Stimulated activated naive B cell treated with anti-CD40 and anti-IgM and Interleukin-4, amounts not matched to agents 10 μg/mL and 1 μg/mL and 100 μg/mL, for 72 hours (primary cell): ENCODE measurements at regions not wholly inside any gene's neighbourhood (a gene's known extent, or its start where the extent isn't known, plus 50 kb on each side); places are given as distances from the start of the nearest gene placed in this dataset.

Experiments used
- ATAC-seq, 2 donors: fragments of 150-1000 bp; cut with Tn5 transposase; replicated peaks; 2 replicates each; pipeline ENCODE4 v1.10.0; 2021; ENCODE audit warnings: moderate library complexity in 1 of 2
- DNase-seq: peaks from one replicate; pipeline ENCODE4 v3.0.0; 2021
- H3K27ac Mint-ChIP-seq: one replicate; pipeline ENCODE4 v1.8.0; 2022; ENCODE audit warnings: mild to moderate bottlenecking, mixed read lengths
- H3K27me3 Mint-ChIP-seq, 2 donors: one replicate each; pipeline ENCODE4 v1.8.0; 2022; ENCODE audit warnings: mixed read lengths in 2 of 2
- H3K36me3 Mint-ChIP-seq, 2 donors: one replicate each; pipeline ENCODE4 v1.8.0; 2022; ENCODE audit warnings: mixed read lengths in 2 of 2, mild to moderate bottlenecking in 1 of 2
- H3K4me1 Mint-ChIP-seq, 2 donors: one replicate each; pipeline ENCODE4 v1.8.0; 2022; ENCODE audit warnings: mixed read lengths in 2 of 2, mild to moderate bottlenecking in 1 of 2
- H3K4me3 Mint-ChIP-seq, 2 donors: one replicate each; pipeline ENCODE4 v1.8.0; 2022; ENCODE audit warnings: mild to moderate bottlenecking in 2 of 2, mixed read lengths in 2 of 2, moderate library complexity in 1 of 2
- H3K9me3 Mint-ChIP-seq, 2 donors: one replicate each; pipeline ENCODE4 v1.8.0; 2022; ENCODE audit warnings: mixed read lengths in 2 of 2, mild to moderate bottlenecking in 1 of 2

- H3K4me3 Mint-ChIP-seq, result no peak overlapping the region
- no peak for DNase-seq
- no peaks in the 10 kb centered on the region for H3K36me3 Mint-ChIP-seq
Measured at GRCh38 chr3:117454254-117454653, 744.7 kb downstream of the TUSC7 start.

GRCh38 chr3:117454908-117455307 lies 745.3 kb downstream of the TUSC7 start:
- H3K4me1 Mint-ChIP-seq, result no peaks in the 10 kb centered on the region
- H3K27ac Mint-ChIP-seq, result no peak overlapping the region
- no peak overlapping the region for H3K4me3 Mint-ChIP-seq
- H3K9me3 Mint-ChIP-seq, result no peaks in the 10 kb centered on the region
- DNase-seq, result no peak
- ATAC-seq, result no peak
- H3K36me3 Mint-ChIP-seq, result no peaks in the 10 kb centered on the region
- H3K27me3 Mint-ChIP-seq, result no peaks in the 10 kb centered on the region

More at GRCh38 chr3:117454254-117454653, 744.7 kb downstream of the TUSC7 start:
- Mint-ChIP-seq H3K27ac (no peak overlapping the region), H3K27me3 (no peaks in the 10 kb centered on the region), H3K4me1 (no peaks in the 10 kb centered on the region), H3K9me3 (no peaks in the 10 kb centered on the region)
- ATAC-seq, result no peak

GRCh38 chr3:117455782-117456181 lies 746.2 kb downstream of the TUSC7 start:
- Mint-ChIP-seq H3K27me3 (no peaks in the 10 kb centered on the region), H3K36me3 (no peaks in the 10 kb centered on the region), H3K27ac (no peak overlapping the region), H3K4me1 (no peaks in the 10 kb centered on the region), H3K4me3 (no peak overlapping the region), H3K9me3 (no peaks in the 10 kb centered on the region)
- ATAC-seq, result no peak
- DNase-seq, result no peak

- Mint-ChIP-seq H3K27me3 (peaks cover 0 to 5% of the 10 kb centered on the region in 2 donors), H3K36me3 (no peaks in the 10 kb centered on the region), H3K4me1 (no peaks in the 10 kb centered on the region), H3K4me3 (no peak overlapping the region), H3K27ac (no peak overlapping the region), H3K9me3 (peaks cover 0 to 3% of the 10 kb centered on the region in 2 donors)
- DNase-seq, result no peak
- no peak for ATAC-seq
Measured at GRCh38 chr3:117463276-117464115, 753.9 kb downstream of the TUSC7 start.

GRCh38 chr3:117471831-117472230 lies 762.3 kb downstream of the TUSC7 start:
- H3K9me3 Mint-ChIP-seq, result no peaks in the 10 kb centered on the region
- ATAC-seq (no peak), DNase-seq (no peak)
- no peaks in the 10 kb centered on the region for H3K36me3 Mint-ChIP-seq
- H3K27me3 Mint-ChIP-seq, result no peaks in the 10 kb centered on the region
- H3K4me1 Mint-ChIP-seq, result no peaks in the 10 kb centered on the region
- no peak overlapping the region for H3K27ac Mint-ChIP-seq
- no peak overlapping the region for H3K4me3 Mint-ChIP-seq

- H3K4me3 Mint-ChIP-seq, result no peak overlapping the region
- ATAC-seq, result no peak
- H3K9me3 Mint-ChIP-seq, result no peaks in the 10 kb centered on the region
- H3K36me3 Mint-ChIP-seq, result no peaks in the 10 kb centered on the region
- H3K4me1 Mint-ChIP-seq, result no peaks in the 10 kb centered on the region
- no peak for DNase-seq
- no peak overlapping the region for H3K27ac Mint-ChIP-seq
- no peaks in the 10 kb centered on the region for H3K27me3 Mint-ChIP-seq
Measured at GRCh38 chr3:117473981-117474538, 764.5 kb downstream of the TUSC7 start.

- ATAC-seq (no peak), DNase-seq (no peak)
- Mint-ChIP-seq H3K4me1 (no peaks in the 10 kb centered on the region), H3K36me3 (no peaks in the 10 kb centered on the region), H3K4me3 (no peak overlapping the region), H3K9me3 (no peaks in the 10 kb centered on the region), H3K27me3 (no peaks in the 10 kb centered on the region), H3K27ac (no peak overlapping the region)
Measured at GRCh38 chr3:117476572-117476971, 767.0 kb downstream of the TUSC7 start.

- Mint-ChIP-seq H3K4me1 (no peaks in the 10 kb centered on the region), H3K36me3 (no peaks in the 10 kb centered on the region)
Measured at GRCh38 chr3:117477214-117477755, 767.7 kb downstream of the TUSC7 start.

GRCh38 chr3:117479095-117479494 lies 769.5 kb downstream of the TUSC7 start:
- ATAC-seq (no peak), DNase-seq (no peak)
- H3K27me3 Mint-ChIP-seq, result no peaks in the 10 kb centered on the region
- no peak overlapping the region for H3K27ac Mint-ChIP-seq
- H3K4me1 Mint-ChIP-seq, result no peaks in the 10 kb centered on the region
- no peaks in the 10 kb centered on the region for H3K36me3 Mint-ChIP-seq
- H3K9me3 Mint-ChIP-seq, result peaks cover 0 to 5% of the 10 kb centered on the region in 2 donors
- no peak overlapping the region for H3K4me3 Mint-ChIP-seq

More at GRCh38 chr3:117477214-117477755, 767.7 kb downstream of the TUSC7 start:
- no peak overlapping the region for H3K27ac Mint-ChIP-seq
- H3K27me3 Mint-ChIP-seq, result no peaks in the 10 kb centered on the region
- no peaks in the 10 kb centered on the region for H3K9me3 Mint-ChIP-seq
- ATAC-seq (no peak), DNase-seq (no peak)
- no peak overlapping the region for H3K4me3 Mint-ChIP-seq

GRCh38 chr3:117480525-117480924 lies 770.9 kb downstream of the TUSC7 start:
- Mint-ChIP-seq H3K9me3 (peaks cover 0 to 6% of the 10 kb centered on the region in 2 donors), H3K27ac (no peak overlapping the region), H3K36me3 (no peaks in the 10 kb centered on the region), H3K4me1 (no peaks in the 10 kb centered on the region), H3K4me3 (no peak overlapping the region), H3K27me3 (no peaks in the 10 kb centered on the region)
- ATAC-seq, result no peak
- no peak for DNase-seq

GRCh38 chr3:117480972-117481371 lies 771.4 kb downstream of the TUSC7 start:
- DNase-seq, result no peak
- peaks cover 0 to 6% of the 10 kb centered on the region in 2 donors for H3K9me3 Mint-ChIP-seq
- no peaks in the 10 kb centered on the region for H3K4me1 Mint-ChIP-seq
- H3K27ac Mint-ChIP-seq, result no peak overlapping the region
- no peaks in the 10 kb centered on the region for H3K36me3 Mint-ChIP-seq
- no peaks in the 10 kb centered on the region for H3K27me3 Mint-ChIP-seq
- H3K4me3 Mint-ChIP-seq, result no peak overlapping the region
- ATAC-seq, result no peak

GRCh38 chr3:117483839-117484238 lies 774.3 kb downstream of the TUSC7 start:
- Mint-ChIP-seq H3K9me3 (peaks cover 0 to 6% of the 10 kb centered on the region in 2 donors), H3K4me3 (no peak overlapping the region), H3K27ac (no peak overlapping the region), H3K27me3 (no peaks in the 10 kb centered on the region), H3K4me1 (no peaks in the 10 kb centered on the region), H3K36me3 (no peaks in the 10 kb centered on the region)
- DNase-seq, result no peak
- ATAC-seq, result no peak

GRCh38 chr3:117485841-117486240 lies 776.3 kb downstream of the TUSC7 start:
- Mint-ChIP-seq H3K4me1 (no peaks in the 10 kb centered on the region), H3K9me3 (peaks cover 0 to 6% of the 10 kb centered on the region in 2 donors), H3K27me3 (no peaks in the 10 kb centered on the region), H3K4me3 (no peak overlapping the region), H3K27ac (no peak overlapping the region), H3K36me3 (no peaks in the 10 kb centered on the region)
- ATAC-seq, result no peak
- no peak for DNase-seq

GRCh38 chr3:117486719-117487716 lies 777.4 kb downstream of the TUSC7 start:
- H3K4me1 Mint-ChIP-seq, result no peaks in the 10 kb centered on the region
- DNase-seq, result no peak
- H3K27ac Mint-ChIP-seq, result no peak overlapping the region
- H3K4me3 Mint-ChIP-seq, result no peak overlapping the region
- no peak for ATAC-seq
- no peaks in the 10 kb centered on the region for H3K27me3 Mint-ChIP-seq
- no peaks in the 10 kb centered on the region for H3K36me3 Mint-ChIP-seq
- peaks cover 0 to 6% of the 10 kb centered on the region in 2 donors for H3K9me3 Mint-ChIP-seq
